ENCODE measurements at regions not wholly inside any gene's neighbourhood (a gene's known extent, or its start where the extent isn't known, plus 50 kb on each side); places are given as distances from the start of the nearest gene placed in this dataset.
A peak's percentile ranks its signal among the peaks of the same experiment; 100 is the strongest.

DNA sequence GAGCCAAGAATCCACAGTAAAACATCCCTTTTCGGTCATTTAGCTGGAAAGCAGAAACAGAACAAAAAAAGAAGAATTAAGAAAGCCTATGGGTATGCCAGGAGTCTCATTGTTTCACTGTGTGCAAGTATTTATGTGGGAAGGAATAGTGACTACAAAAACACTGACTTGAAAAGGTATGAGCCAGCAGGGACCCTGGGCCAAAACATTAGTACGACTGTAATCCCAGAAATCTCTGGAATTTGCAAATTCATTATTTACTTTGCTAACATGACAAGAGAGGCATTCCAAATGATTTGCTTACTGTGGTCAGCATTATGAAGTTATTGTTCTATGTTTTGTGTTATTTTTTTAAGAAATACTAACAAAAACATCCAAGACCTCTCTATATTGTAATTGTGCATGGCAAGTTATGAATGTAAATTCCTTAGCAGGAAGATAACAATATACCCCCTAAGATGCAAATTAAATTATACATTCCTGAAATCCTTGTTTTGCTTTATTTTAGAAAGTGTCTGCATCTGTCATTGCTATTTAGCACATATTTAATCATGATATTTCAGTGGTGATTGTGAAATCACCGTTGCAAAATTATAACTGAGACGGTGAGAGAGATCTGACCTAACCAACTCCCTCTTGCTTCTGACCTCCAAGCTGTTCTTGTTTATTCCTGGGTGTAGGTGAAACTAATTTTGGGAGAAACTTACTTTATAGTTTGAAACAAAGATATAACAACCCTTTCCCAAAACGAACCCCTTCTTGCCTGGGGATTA lies 299.2 kb downstream of the ZPLD1 start:
- Histone ChIP-seq H3K9me3 (no peaks in the 10 kb centered on the region), H3K27ac (no peak overlapping the region), H3K4me3 (no peak overlapping the region), H3K4me1 (peaks cover 13% of the 10 kb centered on the region), H3K4me2 (peak overlapping the region; percentile 45)
- TF ChIP-seq CEBPB (IDR thresholded peaks at IDR 0.05) (peak in 1 of 2 experiments; percentile 46; a peak in 1 of 4 replicates), MAFK (IDR thresholded peaks at IDR 0.05; ENCODE audit: partially characterized antibody) (no peak)
- POLR2A ChIA-PET = no interaction called here
- FAIRE-seq = no peak
- DNase-seq (ENCODE audit: low read depth in 1 of 2, low spot score in 1 of 2) = no peak
- ATAC-seq = no peak
- 14% methylated on average over 5 of the region's 5 CpGs for whole genome bisulfite sequencing (ENCODE audit: missing lambda C conversion rate)
- CTCF ChIA-PET = interaction anchor here (2.0 kb wide), 1 partner anchor 60 kb away, joined by 4 read pairs; no protein-coding TSS in a partner anchor

DNA sequence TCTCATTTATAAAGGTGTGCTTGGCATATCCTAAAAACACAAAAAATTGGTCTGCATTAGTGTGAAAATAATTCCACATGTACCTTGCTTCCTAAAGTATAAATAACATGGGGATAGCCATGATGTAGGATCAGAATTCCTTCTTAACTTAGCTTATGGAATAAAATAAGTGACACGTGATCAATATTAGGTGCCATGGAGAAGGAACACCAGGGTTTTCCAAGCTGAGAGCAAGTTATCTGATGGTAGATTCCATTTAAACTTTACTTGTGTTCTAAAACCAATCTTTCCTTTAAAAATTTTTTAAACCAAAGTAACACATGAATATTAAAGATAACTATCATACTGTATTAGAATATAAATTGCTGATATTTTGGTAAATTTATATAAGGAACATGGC lies 300.5 kb downstream of the ZPLD1 start:
- POLR2A ChIA-PET = no interaction called here
- FAIRE-seq = no peak

DNA sequence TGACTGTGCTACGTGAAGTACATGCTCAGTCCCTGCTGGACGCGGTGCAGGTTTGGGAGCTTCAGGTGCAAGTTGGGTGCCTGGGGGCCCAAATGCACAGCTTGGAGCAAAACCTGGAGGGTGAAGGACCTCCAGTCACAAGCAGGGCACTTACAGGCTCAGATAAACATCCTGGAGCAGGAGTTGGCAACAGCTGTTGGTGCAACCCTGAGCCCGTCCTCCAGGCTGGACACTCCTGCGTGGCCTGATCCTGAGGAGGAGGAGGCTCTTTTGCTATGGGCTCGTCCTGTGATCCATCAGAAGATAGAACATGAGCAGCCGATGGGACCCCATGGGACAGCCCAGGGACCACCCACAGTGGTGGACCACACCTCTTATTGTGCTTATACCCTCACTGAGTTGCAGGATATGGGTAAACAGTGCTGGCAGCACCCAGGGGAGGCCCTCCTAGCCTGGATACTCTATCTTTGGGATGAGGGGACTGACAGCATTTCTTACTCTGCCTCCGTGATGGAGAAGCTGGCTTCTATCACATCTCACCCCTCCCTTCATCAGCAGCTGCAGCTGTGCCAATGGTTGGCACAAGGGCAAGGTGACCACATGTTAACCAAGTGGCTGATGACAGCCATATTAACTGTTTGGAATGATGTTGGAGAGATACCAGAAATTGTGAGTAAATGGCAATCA lies 301.6 kb downstream of the ZPLD1 start:
- no peak overlapping the region for H3K27ac ChIP-seq
- no peak overlapping the region for H3K4me3 ChIP-seq
- no peak for ATAC-seq
- H3K4me1 ChIP-seq = peaks cover 13% of the 10 kb centered on the region
- TF ChIP-seq CBX8 (IDR thresholded peaks at IDR 0.05) (no peak), ZSCAN20 (CRISPR knock-in tag; IDR thresholded peaks at IDR 0.05) (no peak), MYC (IDR thresholded peaks at IDR 0.05; ENCODE audit: borderline replicate concordance, low read length) (no peak), HOXB13 (CRISPR knock-in tag; IDR thresholded peaks at IDR 0.05; ENCODE audit: low read depth) (no peak), CHD2 (IDR thresholded peaks at IDR 0.05; ENCODE audit: low read length, partially characterized antibody) (no peak), ZC3H11A (IDR thresholded peaks at IDR 0.05) (no peak), ZFP36 (IDR thresholded peaks at IDR 0.05; ENCODE audit: borderline replicate concordance, partially characterized antibody) (no peak)
- TF ChIP-seq, protein P1, sequence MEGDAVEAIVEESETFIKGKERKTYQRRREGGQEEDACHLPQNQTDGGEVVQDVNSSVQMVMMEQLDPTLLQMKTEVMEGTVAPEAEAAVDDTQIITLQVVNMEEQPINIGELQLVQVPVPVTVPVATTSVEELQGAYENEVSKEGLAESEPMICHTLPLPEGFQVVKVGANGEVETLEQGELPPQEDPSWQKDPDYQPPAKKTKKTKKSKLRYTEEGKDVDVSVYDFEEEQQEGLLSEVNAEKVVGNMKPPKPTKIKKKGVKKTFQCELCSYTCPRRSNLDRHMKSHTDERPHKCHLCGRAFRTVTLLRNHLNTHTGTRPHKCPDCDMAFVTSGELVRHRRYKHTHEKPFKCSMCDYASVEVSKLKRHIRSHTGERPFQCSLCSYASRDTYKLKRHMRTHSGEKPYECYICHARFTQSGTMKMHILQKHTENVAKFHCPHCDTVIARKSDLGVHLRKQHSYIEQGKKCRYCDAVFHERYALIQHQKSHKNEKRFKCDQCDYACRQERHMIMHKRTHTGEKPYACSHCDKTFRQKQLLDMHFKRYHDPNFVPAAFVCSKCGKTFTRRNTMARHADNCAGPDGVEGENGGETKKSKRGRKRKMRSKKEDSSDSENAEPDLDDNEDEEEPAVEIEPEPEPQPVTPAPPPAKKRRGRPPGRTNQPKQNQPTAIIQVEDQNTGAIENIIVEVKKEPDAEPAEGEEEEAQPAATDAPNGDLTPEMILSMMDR (IDR thresholded peaks at IDR 0.05) = no peak
- no peaks in the 10 kb centered on the region for H3K9me3 ChIP-seq
- ChIA-PET CTCF (interaction anchor here (0.6 kb wide), 1 partner anchor 97 kb away, joined by 3 read pairs; no protein-coding TSS in a partner anchor), POLR2A (no interaction called here)
- no peak for FAIRE-seq
- WGBS (ENCODE audit: missing lambda C conversion rate) = 76% methylated on average over 7 of the region's 8 CpGs
- DNase-seq (ENCODE audit: low read depth in 1 of 2, low spot score in 1 of 2) = no peak
- no peak overlapping the region for H3K4me2 ChIP-seq

More for the DNA sequence above, 300.5 kb downstream of the ZPLD1 start:
- no peak overlapping the region for H3K4me2 ChIP-seq
- TF ChIP-seq FOSL2 (IDR thresholded peaks at IDR 0.05) (no peak), FOSL2 (CRISPR knock-in tag; IDR thresholded peaks at IDR 0.05) (no peak)
- TF ChIP-seq, protein P2, sequence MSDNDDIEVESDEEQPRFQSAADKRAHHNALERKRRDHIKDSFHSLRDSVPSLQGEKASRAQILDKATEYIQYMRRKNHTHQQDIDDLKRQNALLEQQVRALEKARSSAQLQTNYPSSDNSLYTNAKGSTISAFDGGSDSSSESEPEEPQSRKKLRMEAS (IDR thresholded peaks at IDR 0.05) = no peak
- TF ChIP-seq, protein P3, sequence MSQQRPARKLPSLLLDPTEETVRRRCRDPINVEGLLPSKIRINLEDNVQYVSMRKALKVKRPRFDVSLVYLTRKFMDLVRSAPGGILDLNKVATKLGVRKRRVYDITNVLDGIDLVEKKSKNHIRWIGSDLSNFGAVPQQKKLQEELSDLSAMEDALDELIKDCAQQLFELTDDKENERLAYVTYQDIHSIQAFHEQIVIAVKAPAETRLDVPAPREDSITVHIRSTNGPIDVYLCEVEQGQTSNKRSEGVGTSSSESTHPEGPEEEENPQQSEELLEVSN (IDR thresholded peaks at IDR 0.05; ENCODE audit: borderline replicate concordance, low read depth) = no peak
- CTCF ChIA-PET = interaction anchor here (2.0 kb wide), 1 partner anchor 61 kb away, joined by 4 read pairs; no protein-coding TSS in a partner anchor
- H3K27ac ChIP-seq = no peak overlapping the region
- no peak for DNase-seq (ENCODE audit: low read depth in 1 of 2, low spot score in 1 of 2)
- peaks cover 13% of the 10 kb centered on the region for H3K4me1 ChIP-seq
- ATAC-seq = no peak
- 63% methylated on average over 1 of the region's 1 CpG for WGBS (ENCODE audit: missing lambda C conversion rate)
- H3K9me3 ChIP-seq = no peaks in the 10 kb centered on the region
- no peak overlapping the region for H3K4me3 ChIP-seq

DNA sequence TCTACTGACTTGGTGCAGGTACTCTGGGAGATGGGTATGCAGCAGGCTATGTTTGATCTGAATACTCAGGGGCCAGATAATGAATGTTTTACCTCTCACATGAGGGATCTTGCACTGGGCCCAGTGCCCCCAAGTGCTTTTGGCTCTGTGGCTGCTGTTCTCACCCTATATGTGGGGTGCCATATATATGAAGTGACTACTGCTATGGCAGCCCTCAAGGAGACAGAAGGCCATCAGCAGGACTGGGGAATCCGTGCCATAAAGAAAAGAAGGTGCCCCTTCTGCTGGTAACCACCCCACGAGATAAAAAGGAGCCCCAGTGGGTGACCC lies 302.1 kb downstream of the ZPLD1 start:
- no peaks in the 10 kb centered on the region for H3K9me3 ChIP-seq
- POLR2A ChIA-PET = no interaction called here
- H3K4me2 ChIP-seq = no peak overlapping the region
- H3K4me1 ChIP-seq = peaks cover 13% of the 10 kb centered on the region
- TF ChIP-seq, protein P3 (IDR thresholded peaks at IDR 0.05; ENCODE audit: borderline replicate concordance, low read depth) = no peak
- no peak for TF ChIP-seq KDM1A (IDR thresholded peaks at IDR 0.05; ENCODE audit: low read depth)
- CTCF ChIA-PET = interaction anchor here (0.6 kb wide), 1 partner anchor 97 kb away, joined by 3 read pairs; no protein-coding TSS in a partner anchor
- WGBS (ENCODE audit: missing lambda C conversion rate) = 36% methylated on average over 2 of the region's 2 CpGs
- DNase-seq (ENCODE audit: low read depth in 1 of 2, low spot score in 1 of 2) (no peak), ATAC-seq (no peak), FAIRE-seq (no peak)
- H3K4me3 ChIP-seq = no peak overlapping the region
- no peak overlapping the region for H3K27ac ChIP-seq

Measured in A549 (cell line).